HG03460 (cell line): ENCODE measurements at regions not wholly inside any gene's neighbourhood (a gene's known extent, or its start where the extent isn't known, plus 50 kb on each side); places are given as distances from the start of the nearest gene placed in this dataset.

Experiments used
- ATAC-seq: cut with Tn5 transposase; IDR thresholded peaks from one replicate; pipeline ENCODE4 v1.9.1; 2021; ENCODE audit not compliant: unreplicated experiment

DNA sequence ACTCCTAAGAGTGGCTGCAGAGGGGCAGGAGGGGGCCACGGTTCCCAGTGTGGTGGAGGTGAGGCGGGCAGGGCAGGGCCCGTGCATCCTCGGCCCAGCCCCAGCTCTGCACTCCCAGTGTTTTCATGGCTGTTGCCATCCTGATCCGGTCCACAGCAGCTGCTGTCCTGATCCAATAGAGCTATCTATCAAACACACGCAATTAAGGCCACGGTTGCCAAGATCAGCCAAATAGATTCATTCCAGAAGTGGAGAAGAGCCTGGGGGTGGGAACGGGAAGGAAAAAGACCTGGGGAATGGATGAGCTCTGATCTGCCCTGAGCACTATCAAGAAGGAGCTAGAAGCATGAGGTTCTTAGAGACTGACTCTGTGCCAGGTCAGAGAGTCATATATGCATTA lies 160.9 kb upstream of the SYT13 start:
- no peak for ATAC-seq

DNA sequence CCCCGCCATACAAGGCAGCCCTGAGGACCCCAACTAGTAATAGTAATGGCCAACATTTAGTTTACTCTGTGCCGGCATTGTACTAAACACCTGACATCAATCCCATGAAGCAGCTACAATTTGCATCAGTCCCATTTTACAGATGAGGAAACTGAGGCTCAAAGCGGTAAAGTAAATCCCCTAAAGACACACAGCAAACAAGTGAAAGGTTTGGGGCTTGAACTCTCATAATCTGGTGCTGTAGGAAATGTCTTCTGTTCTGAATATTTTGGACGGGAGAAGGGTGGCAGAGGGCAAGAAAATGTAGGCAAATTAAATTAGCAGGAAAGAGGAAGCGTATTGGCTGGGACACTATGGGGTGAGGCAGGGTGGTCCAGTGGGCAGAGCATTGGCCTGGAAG lies 160.3 kb upstream of the SYT13 start:
- no peak for ATAC-seq

DNA sequence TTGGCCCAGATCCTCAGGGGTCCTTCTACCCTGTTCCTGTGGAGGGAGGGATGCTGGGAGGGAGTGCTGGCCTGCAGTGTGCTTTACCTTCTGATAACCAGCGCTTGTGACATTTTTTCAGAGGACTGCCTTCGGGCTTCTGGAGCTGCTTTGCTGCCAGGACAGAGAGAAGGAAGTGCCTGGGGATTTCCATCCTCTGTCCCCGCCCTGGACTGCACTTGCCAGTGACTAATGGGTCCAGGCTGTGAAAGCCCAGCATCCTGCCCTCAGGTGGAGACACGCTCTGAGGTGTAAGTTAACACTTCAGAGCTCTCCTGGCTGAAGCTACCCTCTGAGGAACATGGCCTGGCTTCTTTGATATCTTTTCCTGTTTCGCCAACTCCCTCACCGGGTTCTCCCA lies 158.7 kb upstream of the SYT13 start:
- ATAC-seq = no peak

DNA sequence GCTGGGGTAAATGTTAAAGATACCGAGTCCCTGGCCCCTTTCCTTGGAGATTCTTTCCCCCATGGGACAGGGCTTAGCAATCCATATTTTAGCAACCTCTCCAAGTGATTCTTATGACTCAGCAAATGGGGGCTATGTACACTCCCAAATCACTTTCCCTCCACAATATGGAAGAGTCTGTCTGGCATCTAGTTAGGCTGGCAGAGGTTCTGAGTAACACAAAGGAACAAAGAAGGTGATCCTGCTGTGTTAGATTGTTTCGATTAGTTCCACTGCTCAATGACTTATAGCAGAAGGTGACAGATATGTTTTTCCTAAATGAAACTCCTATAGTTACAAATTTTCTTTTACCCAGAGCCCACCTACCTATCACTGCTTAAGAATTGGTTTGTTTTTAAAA lies 154.0 kb upstream of the SYT13 start:
- no peak for ATAC-seq

DNA sequence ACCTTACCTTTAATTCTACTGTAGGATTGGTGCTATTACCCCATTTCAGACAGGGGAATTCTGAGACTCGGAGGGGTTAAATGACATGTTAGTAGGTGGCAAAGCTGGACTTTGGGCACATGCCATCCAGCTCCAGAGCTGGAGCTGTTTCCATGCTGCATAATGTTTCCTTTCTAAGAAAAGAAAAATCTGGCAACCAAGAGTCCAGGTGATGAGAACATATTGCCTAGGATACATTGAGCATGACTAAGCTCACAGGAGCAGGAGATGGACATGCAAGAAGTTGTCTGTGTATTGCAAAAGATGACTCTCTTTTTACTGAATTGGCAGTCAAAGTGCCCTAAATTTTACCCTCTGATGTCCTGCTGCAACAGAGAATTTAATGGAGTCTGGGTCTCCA lies 150.8 kb upstream of the SYT13 start:
- ATAC-seq = no peak

DNA sequence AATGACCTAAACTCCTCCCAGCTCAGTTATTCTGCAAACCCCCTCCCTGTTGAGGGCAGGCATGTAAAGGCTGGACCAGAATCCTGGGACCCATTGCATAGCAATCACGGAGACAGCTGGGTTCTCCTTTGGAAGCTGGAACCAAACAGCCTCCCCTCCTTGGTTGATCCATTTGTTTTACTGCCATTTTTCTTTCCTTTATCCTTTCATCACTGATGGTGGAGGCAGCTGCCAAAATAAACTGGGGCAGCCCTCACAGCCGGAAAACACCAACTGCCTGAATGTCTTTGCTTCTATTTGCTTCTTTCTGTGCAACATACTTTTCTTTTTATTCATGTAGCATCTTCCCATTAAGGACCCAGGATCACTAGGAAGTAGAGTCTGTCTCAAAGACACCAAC lies 150.0 kb upstream of the SYT13 start:
- no peak for ATAC-seq

DNA sequence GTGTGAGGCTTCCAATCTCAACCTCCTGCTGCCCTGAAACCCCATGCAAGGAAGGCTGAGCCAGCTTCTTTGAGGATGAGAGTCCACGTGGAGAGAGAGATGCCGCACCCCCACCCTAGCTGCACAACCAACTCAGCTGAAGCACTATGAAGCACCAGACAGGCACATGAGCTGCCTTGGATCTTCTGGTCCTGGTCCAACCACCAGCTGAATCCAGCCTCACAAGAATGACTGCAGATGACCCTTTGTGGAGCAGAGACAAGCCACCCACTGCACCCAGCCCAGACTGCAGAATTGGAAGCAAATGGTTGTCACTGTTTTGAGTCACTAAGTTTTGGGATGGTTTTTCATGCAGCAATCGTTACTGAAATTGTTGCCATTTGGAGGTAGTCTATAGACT lies 149.6 kb upstream of the SYT13 start:
- no peak for ATAC-seq

DNA sequence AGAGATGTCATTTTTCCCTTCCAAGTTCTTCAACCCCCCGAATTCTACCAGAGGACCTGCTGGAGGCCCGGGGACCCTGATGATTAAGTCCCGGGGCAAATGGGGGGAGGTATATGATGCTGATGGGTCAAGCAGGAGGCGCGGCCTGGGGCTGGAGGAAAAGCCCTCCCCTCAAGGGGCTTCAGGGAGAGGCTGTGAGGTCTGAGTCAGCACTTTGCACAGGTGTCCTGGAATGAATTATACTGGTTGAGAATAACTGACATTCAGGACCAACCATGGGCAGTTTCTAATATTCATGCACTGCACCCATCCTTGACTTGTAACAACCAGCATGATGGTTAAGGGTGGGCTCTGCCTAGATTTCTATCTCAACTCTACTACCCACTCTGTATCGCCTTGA lies 146.8 kb upstream of the SYT13 start:
- ATAC-seq = no peak

DNA sequence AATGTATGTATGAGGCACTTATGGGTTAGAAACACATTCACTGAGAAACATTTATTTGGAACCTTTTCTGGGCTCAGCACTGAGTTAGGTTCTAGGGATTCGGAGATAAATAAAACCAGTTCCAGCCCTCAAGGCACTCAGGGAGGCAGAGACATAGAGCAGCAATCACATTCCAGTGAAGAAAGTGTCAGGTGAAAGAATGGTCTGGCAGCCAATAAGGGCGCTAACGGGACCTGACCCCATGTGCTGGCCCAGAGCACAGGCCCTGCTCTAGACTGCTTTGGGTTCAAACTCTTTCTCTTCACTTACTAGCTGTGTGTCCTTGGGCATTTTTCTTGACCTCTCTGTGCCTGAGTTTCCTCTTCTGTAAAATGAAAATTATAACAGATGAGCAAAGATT lies 146.0 kb upstream of the SYT13 start:
- ATAC-seq = no peak

DNA sequence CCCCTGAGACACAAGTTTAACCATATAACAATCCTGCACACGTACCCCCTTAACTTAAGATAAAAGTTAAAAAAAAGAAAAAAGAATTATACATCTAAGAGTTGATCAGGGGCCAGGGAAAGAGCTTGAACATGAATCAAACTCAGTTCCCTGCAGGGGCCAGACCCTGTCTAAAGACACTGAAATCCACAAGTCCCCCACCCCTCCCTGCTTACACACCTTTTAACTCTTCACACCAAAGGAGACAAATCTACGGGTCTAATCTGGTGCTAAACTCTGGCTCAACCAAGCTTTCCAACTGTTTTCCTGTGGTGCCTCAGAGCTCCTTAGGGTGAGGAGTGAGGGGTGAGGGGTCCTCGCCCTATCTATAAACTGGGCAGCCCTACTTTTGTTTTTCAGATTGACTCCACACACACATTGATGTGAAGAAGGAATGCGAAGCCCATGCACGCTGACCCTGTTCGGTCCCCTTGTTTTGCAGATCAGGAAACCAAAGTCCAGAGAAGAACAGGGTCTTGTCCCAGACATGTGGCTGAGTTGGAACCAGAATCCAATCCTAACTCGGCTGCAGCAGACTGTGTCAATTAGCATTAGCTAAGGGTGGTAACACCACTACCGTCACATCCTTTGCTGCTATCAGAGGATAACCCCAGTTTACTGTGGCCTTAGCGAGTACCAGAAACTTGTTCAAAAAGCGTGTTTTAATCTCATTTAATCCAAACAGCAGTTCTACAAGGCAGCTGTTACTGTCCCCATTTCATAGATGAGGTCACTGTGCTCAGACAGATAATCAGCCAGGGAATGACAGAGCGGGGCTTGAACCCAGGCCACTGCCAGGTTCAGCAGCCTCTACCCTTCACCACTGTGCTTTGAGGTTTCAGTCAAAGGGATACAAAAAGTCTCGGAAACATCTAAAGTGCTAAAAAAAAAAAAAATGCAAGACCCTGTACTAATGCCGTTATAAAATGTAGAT lies 145.2 kb upstream of the SYT13 start:
- no peak for ATAC-seq

DNA sequence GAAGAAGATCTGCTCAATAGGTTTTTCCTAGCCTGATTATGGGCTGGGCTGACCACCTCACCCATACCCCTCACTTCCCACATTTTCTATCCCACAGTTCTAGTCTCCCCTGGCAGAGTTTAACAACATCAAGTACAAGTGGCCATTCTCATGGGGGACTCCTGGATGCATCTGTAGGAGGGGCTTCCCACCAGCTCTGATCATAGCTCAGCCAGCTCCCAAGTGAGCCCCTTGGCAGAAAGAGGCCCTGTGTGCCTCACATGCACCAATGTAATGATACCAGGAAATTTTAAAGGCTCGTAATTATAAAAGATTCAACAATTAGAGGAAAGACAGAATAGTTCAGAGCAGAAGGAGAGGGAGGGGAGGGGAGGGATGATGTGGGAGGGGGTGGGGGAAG lies 144.2 kb upstream of the SYT13 start:
- no peak for ATAC-seq

DNA sequence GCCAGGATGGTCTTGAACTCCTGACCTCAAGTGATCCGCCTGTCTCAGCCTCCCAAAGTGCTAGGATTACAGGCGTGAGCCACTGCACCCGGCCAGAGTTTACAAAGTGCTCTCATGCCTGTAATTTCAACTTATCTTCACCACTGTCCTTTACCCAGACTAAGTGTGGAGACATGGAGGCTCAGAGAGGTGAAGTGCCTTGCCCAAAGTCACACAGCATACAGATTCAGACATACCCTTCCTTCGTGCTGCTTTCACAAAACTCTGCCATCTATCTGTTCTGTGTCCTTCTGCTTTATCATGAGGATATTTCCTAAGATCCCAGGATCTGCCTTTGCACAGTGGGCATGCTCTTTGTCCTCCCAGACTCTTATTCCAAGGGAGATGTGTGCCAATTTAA lies 143.6 kb upstream of the SYT13 start:
- no peak for ATAC-seq

DNA sequence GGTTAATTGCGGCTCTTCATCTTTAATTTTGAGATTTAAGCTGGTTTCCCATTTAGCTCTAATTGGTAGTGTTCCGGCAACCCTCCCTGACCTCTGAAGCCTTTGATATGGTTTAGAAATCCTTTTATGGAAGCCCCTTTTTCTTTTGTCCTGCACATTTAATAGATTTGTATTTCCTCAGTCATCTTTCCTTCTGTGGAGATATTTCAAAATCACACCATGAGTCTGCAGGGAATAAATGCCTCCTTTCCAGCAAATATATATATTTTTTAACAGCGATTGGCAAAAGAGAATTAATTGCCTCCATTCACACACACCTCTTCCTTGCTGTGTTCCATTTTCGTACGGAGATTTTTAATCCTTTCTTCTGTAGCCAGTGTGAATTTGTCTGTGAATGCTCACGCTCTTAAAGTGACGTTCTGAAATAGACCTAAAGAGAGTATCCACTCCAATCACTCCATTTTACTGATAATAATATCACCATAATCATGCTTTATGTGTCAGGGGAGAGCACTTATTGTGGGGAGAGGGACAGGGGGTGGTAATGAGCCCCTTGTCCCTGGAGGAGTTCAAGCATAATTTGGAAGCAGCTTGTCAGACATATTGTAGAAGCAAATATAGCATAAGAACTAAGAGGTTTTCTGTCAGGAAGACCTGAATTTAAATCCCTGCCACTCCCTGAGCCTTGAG lies 142.5 kb upstream of the SYT13 start:
- no peak for ATAC-seq

DNA sequence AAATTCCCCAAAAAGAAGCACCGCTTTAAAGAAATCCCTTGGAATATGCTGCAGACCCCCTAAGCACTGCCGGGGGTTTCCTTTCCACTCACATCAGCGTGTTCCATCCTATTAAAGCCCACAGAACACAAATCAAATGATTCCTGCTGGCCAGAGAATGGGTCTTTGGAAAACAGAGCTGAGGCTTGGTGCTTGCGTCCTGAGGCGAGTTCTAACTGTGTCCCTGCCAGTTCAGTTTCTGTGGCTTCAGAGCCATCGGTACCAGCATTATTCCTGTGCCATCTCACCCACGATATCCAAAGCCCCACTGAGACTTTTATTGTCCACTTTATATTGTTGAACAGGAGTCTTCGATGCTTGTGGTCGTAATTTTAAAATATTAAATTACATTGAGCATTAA lies 142.0 kb upstream of the SYT13 start:
- ATAC-seq = no peak

DNA sequence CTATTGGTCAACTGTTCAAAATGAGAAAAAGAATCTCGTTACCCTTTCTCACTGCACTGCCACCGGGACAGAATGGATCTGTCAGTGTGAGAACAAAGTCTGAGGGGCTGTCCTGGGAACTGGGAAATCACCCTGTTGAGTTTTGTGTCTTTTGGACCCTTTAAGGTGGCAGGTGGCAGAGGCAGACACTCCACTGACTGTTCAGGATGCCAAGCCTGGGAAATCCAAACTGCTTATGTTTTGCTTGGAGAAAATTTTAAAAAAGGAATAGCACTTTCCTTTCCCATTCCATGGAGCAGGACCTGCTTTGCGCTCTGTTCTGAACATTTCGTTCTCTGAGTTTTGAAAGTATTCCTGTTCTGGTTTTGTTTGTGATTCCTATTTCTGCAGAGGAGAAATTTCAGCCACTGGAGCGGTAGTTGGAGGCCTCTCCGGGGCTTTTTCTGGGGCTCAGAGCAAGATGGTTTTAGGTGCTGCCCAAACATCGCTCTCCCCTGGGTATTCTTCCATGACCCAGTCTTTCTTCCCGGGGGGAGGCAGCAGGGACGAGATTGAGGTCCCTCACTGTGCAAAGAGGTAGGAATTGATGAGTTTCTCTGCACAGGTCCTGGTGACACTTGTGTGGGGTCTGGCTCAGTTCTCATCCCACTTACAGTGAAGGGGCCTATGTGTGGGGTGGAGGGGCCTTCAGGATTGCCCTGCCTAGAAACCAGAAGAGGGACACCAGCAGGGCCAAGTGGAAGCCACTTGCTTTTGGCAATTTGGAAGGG lies 138.5 kb upstream of the SYT13 start:
- ATAC-seq = no peak

DNA sequence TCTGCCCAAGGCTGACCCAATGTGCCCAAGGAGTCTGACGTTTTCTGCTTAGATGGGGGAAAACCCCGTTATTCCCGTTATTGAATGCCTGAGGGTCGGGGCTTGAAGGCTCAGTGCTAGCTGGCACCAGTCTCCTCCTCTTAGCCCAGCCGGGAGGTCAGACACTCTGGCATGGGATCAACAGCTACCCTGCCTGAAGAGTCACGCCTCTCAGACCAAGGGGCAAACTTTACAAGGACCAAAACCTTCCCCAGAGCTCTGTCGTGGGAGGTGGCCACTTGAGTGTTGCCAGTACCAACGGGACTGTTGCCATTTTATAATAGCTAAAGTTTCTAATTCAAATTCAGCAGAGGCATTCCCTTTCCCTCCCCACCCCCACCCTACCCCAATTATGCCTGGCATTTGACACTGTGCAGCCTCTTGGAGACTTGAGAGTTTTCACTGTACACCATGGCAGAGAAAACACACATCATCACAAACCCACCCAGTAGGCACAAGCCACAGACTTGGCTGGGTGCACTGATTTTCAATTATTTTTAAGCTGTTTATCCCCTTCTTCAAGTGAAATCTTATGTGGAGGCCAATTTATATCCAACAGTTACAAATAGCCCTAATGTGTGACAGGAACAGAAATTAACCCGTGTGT lies 137.5 kb upstream of the SYT13 start:
- no peak for ATAC-seq

DNA sequence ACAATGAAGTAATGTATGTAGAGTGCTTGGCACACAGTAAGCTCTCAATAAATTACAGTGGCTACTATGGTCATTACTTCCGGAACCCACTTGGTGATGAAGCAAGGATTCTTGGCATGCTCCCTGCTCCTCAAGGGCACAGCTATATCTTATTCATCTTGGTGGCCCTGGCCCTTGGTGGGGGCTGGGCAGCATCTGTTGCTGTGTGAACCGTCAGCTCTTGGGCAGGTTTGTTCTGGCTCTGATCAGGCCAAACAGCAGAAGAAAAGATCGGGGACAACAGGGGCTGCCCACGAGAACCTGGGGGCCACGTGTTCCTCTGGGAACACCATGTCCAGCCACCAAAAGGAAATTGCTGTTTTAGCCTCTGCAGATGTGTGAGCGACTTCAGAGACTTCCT lies 136.9 kb upstream of the SYT13 start:
- ATAC-seq = no peak

DNA sequence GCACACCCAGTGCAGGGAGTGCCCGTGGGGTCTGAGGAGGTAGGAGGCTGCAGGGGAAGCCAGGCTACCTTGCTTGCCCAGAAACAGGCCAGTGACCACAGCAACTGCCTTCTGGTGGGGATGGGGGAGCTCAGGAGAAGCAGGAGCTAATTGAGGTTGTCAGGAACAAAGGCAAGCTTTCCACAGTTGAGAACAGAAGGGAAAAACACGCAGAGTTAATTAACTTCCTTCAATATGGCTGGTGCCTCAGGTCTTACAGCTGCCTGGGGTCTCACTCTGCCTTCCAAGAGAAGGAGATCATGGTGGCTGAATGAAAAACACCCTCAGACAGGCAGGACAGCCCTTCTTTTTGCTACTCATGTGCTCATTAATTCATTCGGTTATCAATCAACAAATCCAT lies 127.9 kb upstream of the SYT13 start:
- ATAC-seq = no peak

DNA sequence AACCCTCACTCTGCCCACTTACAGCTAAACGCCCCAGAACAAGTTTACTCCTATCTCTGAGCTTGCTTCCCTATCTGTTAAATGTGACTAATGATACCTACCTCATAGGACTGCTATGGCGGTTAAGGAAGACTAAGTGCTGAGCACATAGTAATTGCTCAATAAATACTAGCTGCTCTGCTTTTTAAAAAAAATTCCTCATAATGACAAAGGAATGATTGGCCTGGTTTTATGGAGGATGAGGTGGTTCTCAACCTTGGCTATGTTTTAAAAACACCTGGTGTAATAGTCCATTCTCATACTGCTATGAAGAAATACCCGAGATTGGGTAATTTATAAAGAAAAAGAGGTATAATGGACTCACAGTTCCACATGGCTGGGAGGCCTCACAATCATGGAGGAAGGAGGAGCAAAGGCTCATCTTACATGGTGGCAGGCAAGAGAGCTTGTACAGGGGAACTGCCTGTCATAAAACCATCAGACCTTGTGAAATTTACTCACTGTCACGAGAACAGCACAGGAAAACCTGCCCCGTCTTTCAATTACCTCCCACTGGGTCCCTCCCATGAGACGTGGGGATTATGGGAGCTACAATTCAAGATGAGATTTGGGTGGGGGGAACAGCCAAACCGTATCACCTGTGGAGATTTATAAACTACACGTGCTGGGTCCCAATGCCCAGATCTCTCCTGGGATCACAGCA lies 127.2 kb upstream of the SYT13 start:
- ATAC-seq = no peak

DNA sequence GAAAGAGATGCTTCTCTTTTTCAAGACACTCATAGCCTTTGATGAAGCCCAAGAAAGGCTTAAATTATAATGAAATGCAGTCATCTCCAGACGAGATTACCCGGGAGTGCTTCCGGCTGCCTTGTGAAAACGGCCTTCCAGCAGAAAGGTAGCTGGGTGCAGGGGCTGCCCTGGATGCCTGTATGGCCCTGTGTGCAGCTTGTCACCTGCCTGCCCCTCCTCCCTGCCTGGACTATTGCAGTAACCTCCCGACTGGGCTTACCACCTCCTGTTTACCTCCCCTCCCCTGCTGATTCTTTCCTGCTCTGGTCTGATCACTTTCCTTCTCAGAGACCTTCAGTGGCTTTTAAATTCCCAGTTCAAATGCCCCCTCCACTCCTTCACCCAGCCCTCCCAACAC lies 126.4 kb upstream of the SYT13 start:
- no peak for ATAC-seq

DNA sequence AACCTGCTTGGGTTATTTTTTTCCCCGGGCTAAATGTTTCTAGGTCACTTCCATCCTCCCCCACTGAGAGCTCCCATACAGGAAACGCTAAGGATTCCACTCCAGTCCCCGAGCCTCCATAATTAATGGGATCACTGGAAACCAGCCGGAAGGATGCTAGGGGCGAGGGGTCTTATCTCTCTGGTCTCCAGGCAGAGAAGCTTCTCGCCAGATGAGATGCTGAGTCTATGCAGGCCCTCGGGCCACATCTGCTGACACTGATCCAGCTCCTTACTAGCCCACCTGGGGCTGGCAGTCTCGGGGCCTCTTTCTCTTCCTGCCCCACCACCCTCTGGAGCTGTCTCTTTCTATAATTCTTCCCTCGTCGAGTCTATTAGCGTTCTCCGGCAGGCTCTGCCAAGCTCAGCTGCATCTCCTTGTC lies 125.9 kb upstream of the SYT13 start:
- ATAC-seq = no peak
